Stimulated activated CD4-positive, alpha-beta T cell treated with anti-CD3 and anti-CD28 coated beads, TNF-alpha, amount 100 ng/mL, for 48 hours (primary cell): ENCODE measurements at regions not wholly inside any gene's neighbourhood (a gene's known extent, or its start where the extent isn't known, plus 50 kb on each side); places are given as distances from the start of the nearest gene placed in this dataset.

ENCODE experiments used
- DNase-seq, 3 donors: peaks; one replicate each; pipeline ENCODE4 v3.0.0-alpha.2; 2020; ENCODE audit warnings: low read depth in 3 of 3

GRCh38 chr14:32004300-32004699 is 72.8 kb upstream of the ARHGAP5 start:
- no peak for DNase-seq

GRCh38 chr14:32005628-32006027 is 71.5 kb upstream of the ARHGAP5 start:
- DNase-seq = no peak

- no peak for DNase-seq
These were observed 70.6 kb upstream of the ARHGAP5 start for GRCh38 chr14:32006263-32007110.

GRCh38 chr14:32007755-32008362 is 69.2 kb upstream of the ARHGAP5 start:
- DNase-seq = no peak

- no peak for DNase-seq
These were observed 68.4 kb upstream of the ARHGAP5 start for GRCh38 chr14:32008602-32009193.

GRCh38 chr14:32009221-32009975 is 67.7 kb upstream of the ARHGAP5 start:
- DNase-seq = no peak

- no peak for DNase-seq
These were observed 67.0 kb upstream of the ARHGAP5 start for GRCh38 chr14:32009976-32010581.

- no peak for DNase-seq
These were observed 66.4 kb upstream of the ARHGAP5 start for GRCh38 chr14:32010604-32011125.

- no peak for DNase-seq
These were observed 65.9 kb upstream of the ARHGAP5 start for GRCh38 chr14:32011225-32011624.

GRCh38 chr14:32012062-32012461 is 65.0 kb upstream of the ARHGAP5 start:
- no peak for DNase-seq

GRCh38 chr14:32012571-32012970 is 64.5 kb upstream of the ARHGAP5 start:
- no peak for DNase-seq

GRCh38 chr14:32013083-32013482 is 64.0 kb upstream of the ARHGAP5 start:
- no peak for DNase-seq

GRCh38 chr14:32014057-32014456 is 63.0 kb upstream of the ARHGAP5 start:
- DNase-seq = no peak

GRCh38 chr14:32014498-32014897 is 62.6 kb upstream of the ARHGAP5 start:
- no peak for DNase-seq

GRCh38 chr14:32015166-32015565 is 61.9 kb upstream of the ARHGAP5 start:
- no peak for DNase-seq

GRCh38 chr14:32017587-32017986 is 59.5 kb upstream of the ARHGAP5 start:
- no peak for DNase-seq

GRCh38 chr14:32018391-32019092 is 58.6 kb upstream of the ARHGAP5 start:
- no peak for DNase-seq

GRCh38 chr14:32019276-32019675 is 57.8 kb upstream of the ARHGAP5 start:
- DNase-seq = no peak

GRCh38 chr14:32020882-32021281 is 56.2 kb upstream of the ARHGAP5 start:
- no peak for DNase-seq

GRCh38 chr14:32021341-32021740 is 55.8 kb upstream of the ARHGAP5 start:
- no peak for DNase-seq

- no peak for DNase-seq
These were observed 54.6 kb upstream of the ARHGAP5 start for GRCh38 chr14:32022525-32022924.
